Nephron progenitor cell (in vitro differentiated cells): ENCODE measurements at regions not wholly inside any gene's neighbourhood (a gene's known extent, or its start where the extent isn't known, plus 50 kb on each side); places are given as distances from the start of the nearest gene placed in this dataset.

Source experiments
- DNase-seq: peaks from one replicate; pipeline ENCODE4 v3.0.0; 2021
- H3K27ac Mint-ChIP-seq: 2 replicates; pipeline ENCODE4 v1.8.0; 2021; ENCODE audit warnings: mild to moderate bottlenecking, moderate library complexity, mixed read lengths
- H3K27me3 Mint-ChIP-seq: 2 replicates; pipeline ENCODE4 v1.8.0; 2021; ENCODE audit warnings: mild to moderate bottlenecking, low read depth, mixed read lengths; ENCODE audit not compliant: poor library complexity
- H3K36me3 Mint-ChIP-seq: 2 replicates; pipeline ENCODE4 v1.8.0; 2021; ENCODE audit warnings: low read depth, mixed read lengths
- H3K4me1 Mint-ChIP-seq: 2 replicates; pipeline ENCODE4 v1.8.0; 2021; ENCODE audit warnings: mixed read lengths
- H3K4me3 Mint-ChIP-seq: 2 replicates; pipeline ENCODE4 v1.8.0; 2021; ENCODE audit warnings: mild to moderate bottlenecking, moderate library complexity, mixed read lengths
- H3K9me3 Mint-ChIP-seq: 2 replicates; pipeline ENCODE4 v1.8.0; 2021; ENCODE audit warnings: mild to moderate bottlenecking, moderate library complexity, mixed read lengths
- TF ChIP-seq, protein P1 (sequence below): fragments of 200-600 bp; sonication (generic); IDR thresholded peaks from 2 replicates; pipeline ENCODE4 v1.5.0; 2021; ENCODE audit warnings: antibody characterized with exemption

DNA sequence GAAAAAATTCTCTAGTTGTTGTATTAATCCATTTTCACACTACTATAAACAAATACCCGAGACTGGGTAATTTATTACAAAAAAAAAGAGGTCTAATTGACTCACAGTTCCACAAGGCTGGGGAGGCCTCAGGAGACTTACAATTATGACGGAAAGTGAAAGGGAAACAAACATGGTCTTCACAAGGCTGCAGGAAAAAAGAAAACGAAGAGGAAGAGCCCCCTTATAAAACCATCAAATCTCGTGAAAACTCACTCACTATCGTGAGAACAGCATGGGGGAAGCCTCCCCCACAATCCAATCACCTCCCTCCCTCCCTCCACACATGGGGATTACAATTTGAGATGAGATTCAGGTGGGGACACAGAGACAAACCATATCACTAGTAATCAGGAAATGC lies 61.7 kb upstream of the SPTBN1 start:
- Mint-ChIP-seq H3K27ac (no peak overlapping the region), H3K27me3 (no peaks in the 10 kb centered on the region)
- TF ChIP-seq, protein P1, sequence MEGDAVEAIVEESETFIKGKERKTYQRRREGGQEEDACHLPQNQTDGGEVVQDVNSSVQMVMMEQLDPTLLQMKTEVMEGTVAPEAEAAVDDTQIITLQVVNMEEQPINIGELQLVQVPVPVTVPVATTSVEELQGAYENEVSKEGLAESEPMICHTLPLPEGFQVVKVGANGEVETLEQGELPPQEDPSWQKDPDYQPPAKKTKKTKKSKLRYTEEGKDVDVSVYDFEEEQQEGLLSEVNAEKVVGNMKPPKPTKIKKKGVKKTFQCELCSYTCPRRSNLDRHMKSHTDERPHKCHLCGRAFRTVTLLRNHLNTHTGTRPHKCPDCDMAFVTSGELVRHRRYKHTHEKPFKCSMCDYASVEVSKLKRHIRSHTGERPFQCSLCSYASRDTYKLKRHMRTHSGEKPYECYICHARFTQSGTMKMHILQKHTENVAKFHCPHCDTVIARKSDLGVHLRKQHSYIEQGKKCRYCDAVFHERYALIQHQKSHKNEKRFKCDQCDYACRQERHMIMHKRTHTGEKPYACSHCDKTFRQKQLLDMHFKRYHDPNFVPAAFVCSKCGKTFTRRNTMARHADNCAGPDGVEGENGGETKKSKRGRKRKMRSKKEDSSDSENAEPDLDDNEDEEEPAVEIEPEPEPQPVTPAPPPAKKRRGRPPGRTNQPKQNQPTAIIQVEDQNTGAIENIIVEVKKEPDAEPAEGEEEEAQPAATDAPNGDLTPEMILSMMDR: no peak

DNA sequence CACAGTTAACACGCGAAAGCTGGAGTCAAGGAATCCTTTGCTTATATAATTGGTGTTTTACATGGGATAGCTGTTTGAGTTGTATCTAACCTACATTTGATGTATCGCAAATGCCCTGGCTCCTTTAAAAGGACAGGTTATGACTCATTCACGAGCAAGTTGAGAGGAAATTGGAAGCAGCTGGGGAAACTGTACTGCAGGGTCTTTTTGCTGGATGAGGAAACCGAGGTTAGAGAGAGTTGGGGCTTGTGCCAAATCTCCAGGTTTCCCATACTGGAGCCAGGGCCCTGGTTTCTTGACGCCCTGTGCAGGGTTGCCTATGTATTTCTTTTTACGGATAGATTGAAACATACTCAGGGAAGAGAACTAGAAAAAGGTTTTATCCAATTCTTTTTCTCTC lies 60.0 kb upstream of the SPTBN1 start:
- TF ChIP-seq, protein P1: no peak
- DNase-seq: no peak
- Mint-ChIP-seq H3K4me1 (peaks cover 6% of the 10 kb centered on the region), H3K27ac (no peak overlapping the region), H3K4me3 (no peak overlapping the region), H3K36me3 (no peaks in the 10 kb centered on the region), H3K9me3 (no peaks in the 10 kb centered on the region), H3K27me3 (no peaks in the 10 kb centered on the region)

More for the DNA sequence above, 61.7 kb upstream of the SPTBN1 start:
- Mint-ChIP-seq H3K36me3 (no peaks in the 10 kb centered on the region), H3K4me3 (no peak overlapping the region), H3K4me1 (peaks cover 14% of the 10 kb centered on the region), H3K9me3 (no peaks in the 10 kb centered on the region)
- DNase-seq: no peak

DNA sequence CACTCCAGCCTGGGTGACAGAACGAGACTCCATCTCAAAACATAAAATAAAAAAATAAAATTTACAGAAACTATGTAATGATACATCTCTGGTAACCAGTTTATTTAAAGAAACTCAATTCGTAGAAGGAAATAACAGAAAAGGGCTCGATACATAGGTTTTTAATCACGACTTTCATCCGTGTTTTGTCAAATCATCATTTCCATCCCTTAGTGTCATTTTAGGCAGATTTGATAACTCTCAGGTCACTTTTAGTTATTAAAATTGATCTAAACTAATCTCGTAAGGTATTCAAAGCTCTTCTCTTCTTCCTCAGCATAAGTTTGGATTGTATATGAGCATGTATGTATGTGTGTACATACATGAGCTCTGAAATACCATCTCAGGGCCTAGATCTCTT lies 59.3 kb upstream of the SPTBN1 start:
- H3K36me3 Mint-ChIP-seq: no peaks in the 10 kb centered on the region

DNA sequence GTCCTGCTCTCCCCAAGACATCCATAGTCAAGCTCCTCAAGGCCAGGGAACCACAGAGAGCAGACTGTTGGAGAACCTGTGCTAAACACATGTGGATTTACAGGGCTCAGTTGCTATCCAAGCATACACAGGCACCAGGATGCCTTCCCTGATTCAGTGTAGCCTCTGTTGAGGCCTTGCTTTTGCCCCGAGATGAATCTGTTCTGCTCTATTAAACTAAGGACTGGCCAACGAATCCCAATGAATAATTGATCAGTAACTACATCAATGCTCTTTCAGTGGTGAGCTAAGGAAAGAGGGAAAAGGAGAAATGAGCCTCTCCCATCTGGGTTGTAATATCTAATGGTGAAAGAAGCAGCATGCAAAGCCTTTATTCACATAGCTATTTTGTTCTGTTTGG lies 58.7 kb upstream of the SPTBN1 start:
- TF ChIP-seq, protein P1: no peak
- Mint-ChIP-seq H3K4me1 (no peaks in the 10 kb centered on the region), H3K27ac (no peak overlapping the region)

More for the DNA sequence above, 59.3 kb upstream of the SPTBN1 start:
- DNase-seq: no peak
- H3K4me3 Mint-ChIP-seq: no peak overlapping the region
- H3K27ac Mint-ChIP-seq: no peak overlapping the region
- H3K9me3 Mint-ChIP-seq: no peaks in the 10 kb centered on the region
- no peaks in the 10 kb centered on the region for H3K4me1 Mint-ChIP-seq
- TF ChIP-seq, protein P1: no peak
- H3K27me3 Mint-ChIP-seq: no peaks in the 10 kb centered on the region

DNA sequence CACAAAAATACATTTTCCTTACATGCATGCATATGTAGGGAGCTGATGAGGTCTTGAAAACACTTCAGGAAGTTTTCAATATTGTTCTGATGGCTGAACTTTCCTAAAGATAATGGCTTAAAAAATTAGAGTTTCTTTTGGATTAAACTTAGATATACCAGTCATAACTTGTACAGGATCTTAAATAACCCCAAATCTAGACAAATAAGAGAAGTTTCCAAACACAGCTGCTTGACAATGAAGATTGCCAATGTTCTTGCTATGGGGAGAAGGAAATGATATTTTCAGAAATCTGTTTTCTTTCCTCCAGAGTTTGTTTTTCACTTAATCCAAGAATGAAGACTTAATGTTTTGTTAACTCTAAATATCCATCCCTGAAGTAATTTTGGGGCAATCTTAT lies 54.6 kb upstream of the SPTBN1 start:
- TF ChIP-seq, protein P1: no peak
- DNase-seq: no peak
- Mint-ChIP-seq H3K36me3 (no peaks in the 10 kb centered on the region), H3K9me3 (no peaks in the 10 kb centered on the region), H3K4me1 (no peaks in the 10 kb centered on the region), H3K27me3 (peaks cover 3% of the 10 kb centered on the region), H3K4me3 (no peak overlapping the region), H3K27ac (no peak overlapping the region)

More for the DNA sequence above, 58.7 kb upstream of the SPTBN1 start:
- H3K9me3 Mint-ChIP-seq: no peaks in the 10 kb centered on the region
- H3K27me3 Mint-ChIP-seq: no peaks in the 10 kb centered on the region
- no peaks in the 10 kb centered on the region for H3K36me3 Mint-ChIP-seq
- H3K4me3 Mint-ChIP-seq: no peak overlapping the region
- no peak for DNase-seq

DNA sequence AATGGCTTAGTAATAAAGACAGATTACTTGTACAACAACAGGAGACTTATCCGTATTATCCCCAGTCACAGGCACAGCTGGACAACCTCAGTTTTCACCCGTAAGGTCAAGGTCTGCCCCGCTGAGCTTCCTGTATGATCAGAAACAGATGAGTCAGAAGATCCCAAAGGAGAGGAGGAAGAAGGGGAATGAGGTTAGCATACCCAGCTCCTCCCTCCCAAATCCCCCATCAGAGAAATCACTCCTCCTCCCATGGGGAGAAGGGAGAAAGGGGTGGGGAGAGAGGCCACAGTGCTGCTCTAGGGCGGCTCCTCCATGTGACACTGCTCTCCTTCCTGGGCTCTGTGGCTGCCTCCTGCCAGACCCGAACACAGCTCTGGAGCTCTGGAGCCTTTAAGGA lies 53.8 kb upstream of the SPTBN1 start:
- Mint-ChIP-seq H3K27ac (no peak overlapping the region), H3K4me3 (no peak overlapping the region), H3K9me3 (no peaks in the 10 kb centered on the region), H3K4me1 (no peaks in the 10 kb centered on the region), H3K36me3 (no peaks in the 10 kb centered on the region), H3K27me3 (peaks cover 3% of the 10 kb centered on the region)
- DNase-seq: no peak
- TF ChIP-seq, protein P1: no peak
